Stimulated activated CD8-positive, alpha-beta memory T cell treated with anti-CD3 and anti-CD28 coated beads, Interleukin-15, amount 100 ng/mL, for 48 hours (primary cell): ENCODE measurements at regions not wholly inside any gene's neighbourhood (a gene's known extent, or its start where the extent isn't known, plus 50 kb on each side); places are given as distances from the start of the nearest gene placed in this dataset.

Experiments
- DNase-seq, 2 donors: peaks; one replicate each; pipeline ENCODE4 v3.0.0-alpha.2; 2020; ENCODE audit warnings: low read depth in 2 of 2

DNA sequence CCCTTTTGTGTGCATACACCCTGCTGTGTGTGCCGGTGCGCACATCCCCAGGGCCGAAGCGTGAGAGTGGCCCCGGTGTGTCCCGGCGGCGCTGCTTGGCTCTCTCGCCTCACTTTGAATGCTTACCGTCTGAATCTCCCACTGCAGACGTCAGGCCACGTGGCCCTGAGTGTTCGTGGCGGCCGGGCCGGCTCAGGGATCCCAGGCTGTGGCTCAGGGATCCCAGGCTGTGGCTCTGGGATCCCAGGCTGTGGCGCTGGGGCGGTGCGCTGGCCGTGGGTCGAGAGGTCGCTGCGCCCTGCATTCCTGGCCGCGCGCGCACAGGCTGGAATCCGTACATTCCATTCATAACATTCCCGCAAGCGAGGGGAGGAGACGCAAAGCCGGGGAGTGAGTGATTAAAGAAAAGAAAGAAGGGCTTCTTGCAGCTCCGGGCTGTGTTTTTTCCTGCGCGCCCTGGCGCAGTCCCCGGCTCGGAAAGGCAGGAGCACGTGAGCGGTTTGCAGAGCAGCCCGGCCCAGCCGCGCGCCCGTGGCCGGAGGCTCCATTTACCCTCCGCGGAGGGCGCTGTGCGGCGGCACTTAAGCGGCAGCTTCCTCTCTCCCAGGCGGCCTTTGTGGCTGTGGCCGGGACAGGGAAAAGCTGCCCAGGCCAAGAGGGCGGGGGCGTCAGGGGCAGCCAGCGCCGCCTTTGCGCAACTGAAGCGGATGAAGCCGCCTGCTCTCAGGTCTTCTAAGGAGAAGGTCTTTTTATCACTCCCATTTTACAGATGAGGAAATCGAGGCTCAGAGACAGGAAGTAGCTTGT is 87.0 kb upstream of the ALDH1L1 start:
- DNase-seq, result no peak

- DNase-seq, result no peak
These were observed 86.4 kb upstream of the ALDH1L1 start for GRCh38 chr3:126266850-126267168.

- no peak for DNase-seq
These were observed 86.0 kb upstream of the ALDH1L1 start for GRCh38 chr3:126266291-126266840.

DNA sequence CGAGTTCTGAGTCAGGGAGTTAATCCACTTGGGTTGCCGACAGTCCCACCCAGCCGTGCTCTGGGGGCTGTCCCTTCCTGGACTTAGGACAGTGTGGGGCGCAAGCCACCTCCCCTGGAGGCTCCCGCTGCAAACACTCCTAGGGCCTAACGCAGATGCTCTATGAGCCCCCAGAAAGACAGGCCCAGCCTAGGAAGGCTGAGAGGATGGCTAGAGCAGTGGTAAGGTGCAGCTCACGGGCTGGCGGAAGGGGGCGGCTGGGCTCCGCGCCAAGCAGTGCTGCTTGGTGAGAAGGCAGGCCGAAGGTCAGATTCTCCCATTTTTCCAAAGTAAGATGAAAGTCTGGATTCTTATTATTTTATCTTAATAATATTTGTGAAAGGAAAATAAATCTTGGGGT is 84.6 kb upstream of the ALDH1L1 start:
- DNase-seq, result no peak

DNA sequence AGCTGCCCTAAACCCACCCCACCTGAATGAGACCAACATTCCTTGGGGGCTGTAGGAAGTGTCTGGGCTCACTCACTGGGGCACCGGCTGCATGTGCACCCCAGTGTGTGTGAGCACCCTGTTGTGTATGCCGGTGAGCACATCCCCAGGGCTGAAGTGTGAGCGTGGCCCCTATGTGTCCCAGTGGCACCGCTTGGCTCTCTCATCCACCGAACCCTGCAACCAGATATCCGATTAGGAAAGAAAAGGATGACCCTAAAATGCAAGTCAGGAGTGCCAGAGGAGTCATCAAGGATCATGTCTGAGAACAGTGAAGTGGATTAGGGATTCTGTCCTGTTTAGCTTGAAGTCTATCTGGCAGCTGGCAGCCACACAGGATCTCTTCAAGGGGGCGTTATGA is 84.0 kb upstream of the ALDH1L1 start:
- DNase-seq, result no peak

DNA sequence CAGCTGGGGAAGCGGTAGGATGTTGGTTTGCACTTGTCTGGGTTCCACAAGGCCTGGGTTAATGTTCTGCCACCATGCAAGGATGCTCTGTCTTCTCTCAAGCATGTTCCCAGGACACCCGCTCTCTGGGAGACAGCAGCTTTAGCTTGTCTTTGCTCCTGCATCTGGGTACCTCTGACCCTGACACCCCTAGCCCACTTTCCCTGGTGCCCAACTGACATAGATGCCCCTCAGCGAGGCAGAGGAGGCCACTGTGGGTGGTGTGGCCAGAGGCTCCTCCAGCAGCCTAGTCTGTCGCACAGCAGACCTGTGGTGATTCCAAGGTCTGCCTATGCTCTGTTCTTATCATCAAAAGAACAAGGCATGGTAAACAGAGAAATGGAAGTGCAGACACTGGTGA is 83.6 kb upstream of the ALDH1L1 start:
- DNase-seq, result no peak

- DNase-seq, result no peak
These were observed 83.2 kb upstream of the ALDH1L1 start for GRCh38 chr3:126263539-126263938.

DNA sequence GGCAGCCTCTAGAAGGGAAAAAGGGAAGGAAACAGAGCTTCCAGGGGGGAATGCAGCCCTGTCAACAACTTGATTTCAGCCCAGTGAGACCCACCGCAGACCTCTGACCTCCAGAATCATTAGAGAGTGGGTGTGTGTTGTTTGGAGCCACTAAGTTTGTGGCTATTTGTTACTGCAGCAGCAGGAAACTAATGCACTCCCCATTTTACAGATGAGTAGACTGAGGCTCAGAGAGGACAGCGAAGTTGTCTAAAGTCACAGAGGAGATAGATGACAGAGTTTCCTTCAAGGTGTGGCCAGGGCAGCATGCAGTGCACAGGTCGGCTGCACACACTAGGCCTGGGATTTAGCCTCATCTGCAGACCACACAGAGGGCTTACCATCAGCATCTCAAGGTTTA is 81.8 kb upstream of the ALDH1L1 start:
- DNase-seq, result no peak

GRCh38 chr3:126261037-126261436 is 80.7 kb upstream of the ALDH1L1 start:
- no peak for DNase-seq

DNA sequence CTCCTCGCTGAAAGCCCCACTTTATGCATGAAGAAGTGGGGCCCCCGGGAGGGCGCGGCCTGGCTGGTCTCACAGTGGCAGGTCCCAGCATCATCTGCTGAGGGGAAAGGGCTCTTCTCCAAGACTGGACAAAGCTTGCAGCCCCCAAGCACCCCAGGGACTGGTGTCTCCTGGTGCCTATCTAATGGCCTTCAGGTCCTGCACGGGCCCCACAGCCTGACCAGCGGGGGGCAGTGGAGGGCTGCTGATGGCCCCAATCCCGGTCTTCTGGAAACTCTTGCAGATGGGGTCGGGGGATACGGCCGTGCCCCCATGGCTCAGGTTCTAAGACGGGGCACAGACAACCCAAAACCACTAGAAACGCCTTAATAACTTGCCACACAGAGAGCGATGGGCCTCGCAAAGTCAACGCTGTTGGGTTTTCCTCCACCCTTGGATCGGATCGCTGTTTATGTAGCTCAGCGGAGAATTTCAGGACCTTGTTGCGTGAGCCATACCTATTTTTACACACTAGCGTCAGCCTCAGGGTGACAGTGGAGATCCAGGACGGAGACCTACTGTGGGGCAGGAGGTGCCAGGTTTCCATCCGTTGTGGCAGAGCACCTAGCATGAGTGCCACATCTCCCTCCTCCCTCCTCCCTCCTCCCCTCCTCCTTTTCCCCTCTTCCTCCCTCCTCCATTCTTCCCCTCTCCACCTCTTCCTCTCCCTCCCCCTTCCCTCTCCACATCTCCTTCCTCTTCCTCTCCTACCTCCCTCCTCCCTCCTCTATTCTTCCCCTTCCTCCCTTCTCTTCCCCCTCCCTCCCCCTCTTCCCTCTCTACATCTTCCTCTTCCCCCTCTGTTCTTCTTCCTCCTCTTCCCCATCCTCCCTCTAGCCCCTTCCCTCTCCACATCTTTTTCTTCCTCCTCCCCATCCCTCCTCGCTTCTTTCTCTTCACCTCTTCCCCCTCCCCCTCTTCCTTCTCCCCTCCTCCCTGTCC is 79.3 kb upstream of the ALDH1L1 start:
- DNase-seq, result peak in 1 of 2 donors; percentile 7

- DNase-seq, result no peak
These were observed 78.3 kb upstream of the ALDH1L1 start for GRCh38 chr3:126258670-126259069.

- no peak for DNase-seq
These were observed 77.6 kb upstream of the ALDH1L1 start for GRCh38 chr3:126257984-126258383.

GRCh38 chr3:126257174-126257573 is 76.8 kb upstream of the ALDH1L1 start:
- no peak for DNase-seq

- no peak for DNase-seq
These were observed 75.9 kb upstream of the ALDH1L1 start for GRCh38 chr3:126256251-126256650.

GRCh38 chr3:126253072-126253471 is 72.7 kb upstream of the ALDH1L1 start:
- DNase-seq, result no peak

- DNase-seq, result no peak
These were observed 72.0 kb upstream of the ALDH1L1 start for GRCh38 chr3:126252373-126252772.

GRCh38 chr3:126245811-126246727 is 65.7 kb upstream of the ALDH1L1 start:
- no peak for DNase-seq
